ENCODE measurements at regions not wholly inside any gene's neighbourhood (a gene's known extent, or its start where the extent isn't known, plus 50 kb on each side); places are given as distances from the start of the nearest gene placed in this dataset.
"Not testable (repeated sequence)": the region's sequence is repeated elsewhere in the genome, so short reads cannot be mapped to it uniquely, and the experiment has no call there.

GRCh38 chr2:35462226-35462998 lies 893.2 kb upstream of the CRIM1 start:
- H3K9me3 ChIP-seq (ENCODE audit: control insufficient read depth, low read length), result no peaks in the 10 kb centered on the region
- WGBS, 2 experiments, result 74 to 77% methylated on average over 4 of the region's 5 CpGs
- H3K27ac ChIP-seq (ENCODE audit: insufficient read depth, low read depth, low read length, poor library complexity, severe bottlenecking), result no peak overlapping the region
- no peaks in the 10 kb centered on the region for H3K36me3 ChIP-seq (ENCODE audit: control insufficient read depth, insufficient read depth, low read length)
- H3K27me3 ChIP-seq (ENCODE audit: control insufficient read depth, insufficient read depth, low read length, poor library complexity, severe bottlenecking), result no peaks in the 10 kb centered on the region
- no peak overlapping the region for H3K4me3 ChIP-seq (ENCODE audit: insufficient read depth, low read depth, low read length)
- H3K4me1 ChIP-seq (ENCODE audit: control insufficient read depth, insufficient read depth, low read length), result no peaks in the 10 kb centered on the region

GRCh38 chr2:35461406-35461805 lies 894.2 kb upstream of the CRIM1 start:
- Histone ChIP-seq H3K9me3 (ENCODE audit: control insufficient read depth, low read length) (no peaks in the 10 kb centered on the region), H3K36me3 (ENCODE audit: control insufficient read depth, insufficient read depth, low read length) (no peaks in the 10 kb centered on the region), H3K27me3 (ENCODE audit: control insufficient read depth, insufficient read depth, low read length, poor library complexity, severe bottlenecking) (no peaks in the 10 kb centered on the region), H3K27ac (ENCODE audit: insufficient read depth, low read depth, low read length, poor library complexity, severe bottlenecking) (no peak overlapping the region), H3K4me3 (ENCODE audit: insufficient read depth, low read depth, low read length) (no peak overlapping the region), H3K4me1 (ENCODE audit: control insufficient read depth, insufficient read depth, low read length) (no peaks in the 10 kb centered on the region)

- Histone ChIP-seq H3K9me3 (ENCODE audit: control insufficient read depth, low read length) (no peaks in the 10 kb centered on the region), H3K4me3 (ENCODE audit: insufficient read depth, low read depth, low read length) (no peak overlapping the region), H3K27me3 (ENCODE audit: control insufficient read depth, insufficient read depth, low read length, poor library complexity, severe bottlenecking) (no peaks in the 10 kb centered on the region), H3K27ac (ENCODE audit: insufficient read depth, low read depth, low read length, poor library complexity, severe bottlenecking) (no peak overlapping the region), H3K4me1 (ENCODE audit: control insufficient read depth, insufficient read depth, low read length) (no peaks in the 10 kb centered on the region), H3K36me3 (ENCODE audit: control insufficient read depth, insufficient read depth, low read length) (no peaks in the 10 kb centered on the region)
- 96 to 97% methylated on average over 3 of the region's 3 CpGs for WGBS, 2 experiments
Observed at GRCh38 chr2:35454966-35455638, 900.5 kb upstream of the CRIM1 start.

- no peaks in the 10 kb centered on the region for H3K36me3 ChIP-seq (ENCODE audit: control insufficient read depth, insufficient read depth, low read length)
- no peaks in the 10 kb centered on the region for H3K4me1 ChIP-seq (ENCODE audit: control insufficient read depth, insufficient read depth, low read length)
- no peaks in the 10 kb centered on the region for H3K9me3 ChIP-seq (ENCODE audit: control insufficient read depth, low read length)
- H3K27me3 ChIP-seq (ENCODE audit: control insufficient read depth, insufficient read depth, low read length, poor library complexity, severe bottlenecking), result no peaks in the 10 kb centered on the region
- H3K27ac ChIP-seq (ENCODE audit: insufficient read depth, low read depth, low read length, poor library complexity, severe bottlenecking), result no peak overlapping the region
- no peak overlapping the region for H3K4me3 ChIP-seq (ENCODE audit: insufficient read depth, low read depth, low read length)
Observed at GRCh38 chr2:35447821-35448220, 907.8 kb upstream of the CRIM1 start.

GRCh38 chr2:35447215-35447614 lies 908.4 kb upstream of the CRIM1 start:
- no peaks in the 10 kb centered on the region for H3K4me1 ChIP-seq (ENCODE audit: control insufficient read depth, insufficient read depth, low read length)
- no peak overlapping the region for H3K4me3 ChIP-seq (ENCODE audit: insufficient read depth, low read depth, low read length)
- no peaks in the 10 kb centered on the region for H3K36me3 ChIP-seq (ENCODE audit: control insufficient read depth, insufficient read depth, low read length)
- H3K27ac ChIP-seq (ENCODE audit: insufficient read depth, low read depth, low read length, poor library complexity, severe bottlenecking), result no peak overlapping the region
- H3K27me3 ChIP-seq (ENCODE audit: control insufficient read depth, insufficient read depth, low read length, poor library complexity, severe bottlenecking), result no peaks in the 10 kb centered on the region
- 84 to 90% methylated on average over 5 of the region's 5 CpGs for WGBS, 2 experiments
- H3K9me3 ChIP-seq (ENCODE audit: control insufficient read depth, low read length), result no peaks in the 10 kb centered on the region

- no peak overlapping the region for H3K4me3 ChIP-seq (ENCODE audit: insufficient read depth, low read depth, low read length)
- no peak overlapping the region for H3K27ac ChIP-seq (ENCODE audit: insufficient read depth, low read depth, low read length, poor library complexity, severe bottlenecking)
- no peaks in the 10 kb centered on the region for H3K4me1 ChIP-seq (ENCODE audit: control insufficient read depth, insufficient read depth, low read length)
- no peaks in the 10 kb centered on the region for H3K27me3 ChIP-seq (ENCODE audit: control insufficient read depth, insufficient read depth, low read length, poor library complexity, severe bottlenecking)
- no peaks in the 10 kb centered on the region for H3K36me3 ChIP-seq (ENCODE audit: control insufficient read depth, insufficient read depth, low read length)
- H3K9me3 ChIP-seq (ENCODE audit: control insufficient read depth, low read length), result no peaks in the 10 kb centered on the region
Observed at GRCh38 chr2:35443087-35443486, 912.5 kb upstream of the CRIM1 start.

- H3K36me3 ChIP-seq (ENCODE audit: control insufficient read depth, insufficient read depth, low read length); H3K27ac ChIP-seq (ENCODE audit: insufficient read depth, low read depth, low read length, poor library complexity, severe bottlenecking); H3K4me3 ChIP-seq (ENCODE audit: insufficient read depth, low read depth, low read length); H3K9me3 ChIP-seq (ENCODE audit: control insufficient read depth, low read length); H3K27me3 ChIP-seq (ENCODE audit: control insufficient read depth, insufficient read depth, low read length, poor library complexity, severe bottlenecking); H3K4me1 ChIP-seq (ENCODE audit: control insufficient read depth, insufficient read depth, low read length): not testable (repeated sequence)
- WGBS, 2 experiments, result 56 to 59% methylated on average over 9 of the region's 9 CpGs
Observed at GRCh38 chr2:35441575-35441974, 914.0 kb upstream of the CRIM1 start.

- 47 to 51% methylated on average over 14 to 15 of the region's 17 CpGs for WGBS, 2 experiments
- not testable (repeated sequence) for H3K9me3 ChIP-seq (ENCODE audit: control insufficient read depth, low read length); H3K27me3 ChIP-seq (ENCODE audit: control insufficient read depth, insufficient read depth, low read length, poor library complexity, severe bottlenecking); H3K36me3 ChIP-seq (ENCODE audit: control insufficient read depth, insufficient read depth, low read length); H3K4me1 ChIP-seq (ENCODE audit: control insufficient read depth, insufficient read depth, low read length); H3K27ac ChIP-seq (ENCODE audit: insufficient read depth, low read depth, low read length, poor library complexity, severe bottlenecking); H3K4me3 ChIP-seq (ENCODE audit: insufficient read depth, low read depth, low read length)
Observed at GRCh38 chr2:35440308-35440707, 915.3 kb upstream of the CRIM1 start.

- H3K27me3 ChIP-seq (ENCODE audit: control insufficient read depth, insufficient read depth, low read length, poor library complexity, severe bottlenecking); H3K4me1 ChIP-seq (ENCODE audit: control insufficient read depth, insufficient read depth, low read length); H3K4me3 ChIP-seq (ENCODE audit: insufficient read depth, low read depth, low read length); H3K36me3 ChIP-seq (ENCODE audit: control insufficient read depth, insufficient read depth, low read length); H3K27ac ChIP-seq (ENCODE audit: insufficient read depth, low read depth, low read length, poor library complexity, severe bottlenecking); H3K9me3 ChIP-seq (ENCODE audit: control insufficient read depth, low read length): not testable (repeated sequence)
- WGBS, 2 experiments, result 32 to 42% methylated on average over 4 to 5 of the region's 5 CpGs
Observed at GRCh38 chr2:35436893-35437292, 918.7 kb upstream of the CRIM1 start.

GRCh38 chr2:35428548-35428947 lies 927.0 kb upstream of the CRIM1 start:
- H3K4me1 ChIP-seq (ENCODE audit: control insufficient read depth, insufficient read depth, low read length), result no peaks in the 10 kb centered on the region
- no peaks in the 10 kb centered on the region for H3K36me3 ChIP-seq (ENCODE audit: control insufficient read depth, insufficient read depth, low read length)
- H3K27me3 ChIP-seq (ENCODE audit: control insufficient read depth, insufficient read depth, low read length, poor library complexity, severe bottlenecking), result no peaks in the 10 kb centered on the region
- 67 to 91% methylated on average over 1 of the region's 1 CpG for WGBS, 2 experiments
- no peak overlapping the region for H3K27ac ChIP-seq (ENCODE audit: insufficient read depth, low read depth, low read length, poor library complexity, severe bottlenecking)
- H3K9me3 ChIP-seq (ENCODE audit: control insufficient read depth, low read length), result no peaks in the 10 kb centered on the region
- no peak overlapping the region for H3K4me3 ChIP-seq (ENCODE audit: insufficient read depth, low read depth, low read length)

All from ectodermal cell (in vitro differentiated cells).